Body of pancreas (tissue), 4 donors: ENCODE measurements at regions not wholly inside any gene's neighbourhood (a gene's known extent, or its start where the extent isn't known, plus 50 kb on each side); places are given as distances from the start of the nearest gene placed in this dataset.

Source experiments
- CTCF ChIP-seq, 7 experiments: fragments of 450-650 bp in 4 of 7; fragments of 200-600 bp in 3 of 7; sonication (generic) in 3 of 7; IDR thresholded peaks; one replicate each; pipeline ENCODE4 v1.5.1; 2016 to 2019; ENCODE audit warnings: antibody characterized with exemption in 7 of 7
- POLR2A ChIP-seq, 3 donors: fragments of 450-650 bp; IDR thresholded peaks; one replicate each; pipeline ENCODE4 v1.6.1; 2016; ENCODE audit warnings: antibody characterized with exemption in 3 of 3, mild to moderate bottlenecking in 2 of 3

- no peak for TF ChIP-seq POLR2A (IDR thresholded peaks at IDR 0.05)
- no peak for TF ChIP-seq CTCF (IDR thresholded peaks at IDR 0.05)
Observed at GRCh38 chr2:164164602-164165001, 428.8 kb upstream of the FIGN start.
